ENCODE measurements at regions not wholly inside any gene's neighbourhood (a gene's known extent, or its start where the extent isn't known, plus 50 kb on each side); places are given as distances from the start of the nearest gene placed in this dataset.

DNA sequence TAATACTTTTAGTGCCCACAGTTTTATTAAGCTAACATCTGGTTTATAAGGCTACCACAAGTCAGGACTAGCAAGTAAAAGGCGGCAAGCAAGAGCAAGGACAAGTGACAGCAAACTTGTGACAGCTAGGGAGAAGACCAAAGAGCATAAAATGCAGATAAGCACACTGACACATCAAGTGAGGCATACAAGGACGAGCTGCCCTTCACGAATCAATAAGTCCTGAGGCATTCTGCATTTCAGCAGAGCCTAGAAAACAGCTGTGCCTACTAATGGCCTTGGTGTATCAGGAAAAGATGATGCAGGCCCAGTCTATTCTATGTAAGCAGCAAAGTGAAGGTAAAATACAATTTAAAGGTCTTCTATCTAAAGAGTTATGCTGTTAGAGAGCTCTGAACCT lies 74.8 kb downstream of the KRTAP19-8 start:
- Histone ChIP-seq H3K9ac (ENCODE audit: insufficient read depth, low read depth, low read length) (no peak overlapping the region), H3K36me3 (replicated peaks in 1 of 2; ENCODE audit: control insufficient read depth in 1 of 2, insufficient read depth in 2 of 2, low read length in 2 of 2) (no peaks in the 10 kb centered on the region), H2AFZ (ENCODE audit: low read length) (no peak overlapping the region), H3K4me3 (replicated peaks in 1 of 3; ENCODE audit: insufficient read depth in 1 of 3, low read depth in 2 of 3, low read length in 3 of 3) (no peak overlapping the region), H3K4me1 (ENCODE audit: insufficient read depth, low read length) (no peaks in the 10 kb centered on the region), H3K27me3 (ENCODE audit: control insufficient read depth in 1 of 2, insufficient read depth in 2 of 2, low read length in 2 of 2) (no peaks in the 10 kb centered on the region), H4K20me1 (ENCODE audit: insufficient read depth, low read length) (no peaks in the 10 kb centered on the region), H3K27ac (ENCODE audit: extremely low read length, insufficient read depth, low read length) (no peak overlapping the region), H3K79me2 (ENCODE audit: insufficient read depth, low read length) (no peaks in the 10 kb centered on the region), H3K9me3 (ENCODE audit: low read length) (peaks cover 92% of the 10 kb centered on the region), H3K4me2 (ENCODE audit: low read depth, low read length) (no peak overlapping the region)
- in situ Hi-C loops (cut with HindIII; ENCODE audit: extremely low pct_ligation_motif_present, low pct_unique_long_range_greater_than_20kb) = no loop called here
- DNase-seq (ENCODE audit: low spot score) (no peak), FAIRE-seq (no peak), ATAC-seq (no peak)
- no TSS peak for BruUV-seq (replicated peaks)
- intact Hi-C loops (cut with micrococcal nuclease; ENCODE audit: unreplicated experiment) = no loop called here
- POLR2A ChIA-PET = no interaction called here
- 2% methylated on average over 3 of the region's 3 CpGs for WGBS (ENCODE audit: low lambda C conversion rate)
- CTCF ChIA-PET (ENCODE audit: low intra/inter-chr PET ratio, low total read pairs) = no interaction called here
- TF ChIP-seq, protein P1, sequence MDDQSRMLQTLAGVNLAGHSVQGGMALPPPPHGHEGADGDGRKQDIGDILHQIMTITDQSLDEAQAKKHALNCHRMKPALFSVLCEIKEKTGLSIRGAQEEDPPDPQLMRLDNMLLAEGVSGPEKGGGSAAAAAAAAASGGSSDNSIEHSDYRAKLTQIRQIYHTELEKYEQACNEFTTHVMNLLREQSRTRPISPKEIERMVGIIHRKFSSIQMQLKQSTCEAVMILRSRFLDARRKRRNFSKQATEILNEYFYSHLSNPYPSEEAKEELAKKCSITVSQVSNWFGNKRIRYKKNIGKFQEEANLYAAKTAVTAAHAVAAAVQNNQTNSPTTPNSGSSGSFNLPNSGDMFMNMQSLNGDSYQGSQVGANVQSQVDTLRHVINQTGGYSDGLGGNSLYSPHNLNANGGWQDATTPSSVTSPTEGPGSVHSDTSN (CRISPR knock-in tag; IDR thresholded peaks at IDR 0.05; ENCODE audit: borderline replicate concordance) = no peak
- TF ChIP-seq, protein P2, sequence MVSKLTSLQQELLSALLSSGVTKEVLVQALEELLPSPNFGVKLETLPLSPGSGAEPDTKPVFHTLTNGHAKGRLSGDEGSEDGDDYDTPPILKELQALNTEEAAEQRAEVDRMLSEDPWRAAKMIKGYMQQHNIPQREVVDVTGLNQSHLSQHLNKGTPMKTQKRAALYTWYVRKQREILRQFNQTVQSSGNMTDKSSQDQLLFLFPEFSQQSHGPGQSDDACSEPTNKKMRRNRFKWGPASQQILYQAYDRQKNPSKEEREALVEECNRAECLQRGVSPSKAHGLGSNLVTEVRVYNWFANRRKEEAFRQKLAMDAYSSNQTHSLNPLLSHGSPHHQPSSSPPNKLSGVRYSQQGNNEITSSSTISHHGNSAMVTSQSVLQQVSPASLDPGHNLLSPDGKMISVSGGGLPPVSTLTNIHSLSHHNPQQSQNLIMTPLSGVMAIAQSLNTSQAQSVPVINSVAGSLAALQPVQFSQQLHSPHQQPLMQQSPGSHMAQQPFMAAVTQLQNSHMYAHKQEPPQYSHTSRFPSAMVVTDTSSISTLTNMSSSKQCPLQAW (CRISPR knock-in tag; IDR thresholded peaks at IDR 0.05) = no peak
- TF ChIP-seq, protein P3, sequence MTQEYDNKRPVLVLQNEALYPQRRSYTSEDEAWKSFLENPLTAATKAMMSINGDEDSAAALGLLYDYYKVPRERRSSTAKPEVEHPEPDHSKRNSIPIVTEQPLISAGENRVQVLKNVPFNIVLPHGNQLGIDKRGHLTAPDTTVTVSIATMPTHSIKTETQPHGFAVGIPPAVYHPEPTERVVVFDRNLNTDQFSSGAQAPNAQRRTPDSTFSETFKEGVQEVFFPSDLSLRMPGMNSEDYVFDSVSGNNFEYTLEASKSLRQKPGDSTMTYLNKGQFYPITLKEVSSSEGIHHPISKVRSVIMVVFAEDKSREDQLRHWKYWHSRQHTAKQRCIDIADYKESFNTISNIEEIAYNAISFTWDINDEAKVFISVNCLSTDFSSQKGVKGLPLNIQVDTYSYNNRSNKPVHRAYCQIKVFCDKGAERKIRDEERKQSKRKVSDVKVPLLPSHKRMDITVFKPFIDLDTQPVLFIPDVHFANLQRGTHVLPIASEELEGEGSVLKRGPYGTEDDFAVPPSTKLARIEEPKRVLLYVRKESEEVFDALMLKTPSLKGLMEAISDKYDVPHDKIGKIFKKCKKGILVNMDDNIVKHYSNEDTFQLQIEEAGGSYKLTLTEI (CRISPR knock-in tag; conservative IDR thresholded peaks at IDR 0.05) = no peak
- TF ChIP-seq MZF1 (CRISPR knock-in tag; IDR thresholded peaks at IDR 0.05; ENCODE audit: borderline replicate concordance) (no peak), ZC3H13 (CRISPR knock-in tag; IDR thresholded peaks at IDR 0.05) (no peak), HMG20A (CRISPR knock-in tag; IDR thresholded peaks at IDR 0.05; ENCODE audit: borderline replicate concordance) (no peak), ZNF891 (CRISPR knock-in tag; IDR thresholded peaks at IDR 0.05) (no peak), ZNF878 (CRISPR knock-in tag; IDR thresholded peaks at IDR 0.05) (no peak), ZNF749 (CRISPR knock-in tag; IDR thresholded peaks at IDR 0.05; ENCODE audit: borderline replicate concordance) (no peak), SRY (CRISPR knock-in tag; IDR thresholded peaks at IDR 0.05) (no peak)
- TF ChIP-seq, protein P4, sequence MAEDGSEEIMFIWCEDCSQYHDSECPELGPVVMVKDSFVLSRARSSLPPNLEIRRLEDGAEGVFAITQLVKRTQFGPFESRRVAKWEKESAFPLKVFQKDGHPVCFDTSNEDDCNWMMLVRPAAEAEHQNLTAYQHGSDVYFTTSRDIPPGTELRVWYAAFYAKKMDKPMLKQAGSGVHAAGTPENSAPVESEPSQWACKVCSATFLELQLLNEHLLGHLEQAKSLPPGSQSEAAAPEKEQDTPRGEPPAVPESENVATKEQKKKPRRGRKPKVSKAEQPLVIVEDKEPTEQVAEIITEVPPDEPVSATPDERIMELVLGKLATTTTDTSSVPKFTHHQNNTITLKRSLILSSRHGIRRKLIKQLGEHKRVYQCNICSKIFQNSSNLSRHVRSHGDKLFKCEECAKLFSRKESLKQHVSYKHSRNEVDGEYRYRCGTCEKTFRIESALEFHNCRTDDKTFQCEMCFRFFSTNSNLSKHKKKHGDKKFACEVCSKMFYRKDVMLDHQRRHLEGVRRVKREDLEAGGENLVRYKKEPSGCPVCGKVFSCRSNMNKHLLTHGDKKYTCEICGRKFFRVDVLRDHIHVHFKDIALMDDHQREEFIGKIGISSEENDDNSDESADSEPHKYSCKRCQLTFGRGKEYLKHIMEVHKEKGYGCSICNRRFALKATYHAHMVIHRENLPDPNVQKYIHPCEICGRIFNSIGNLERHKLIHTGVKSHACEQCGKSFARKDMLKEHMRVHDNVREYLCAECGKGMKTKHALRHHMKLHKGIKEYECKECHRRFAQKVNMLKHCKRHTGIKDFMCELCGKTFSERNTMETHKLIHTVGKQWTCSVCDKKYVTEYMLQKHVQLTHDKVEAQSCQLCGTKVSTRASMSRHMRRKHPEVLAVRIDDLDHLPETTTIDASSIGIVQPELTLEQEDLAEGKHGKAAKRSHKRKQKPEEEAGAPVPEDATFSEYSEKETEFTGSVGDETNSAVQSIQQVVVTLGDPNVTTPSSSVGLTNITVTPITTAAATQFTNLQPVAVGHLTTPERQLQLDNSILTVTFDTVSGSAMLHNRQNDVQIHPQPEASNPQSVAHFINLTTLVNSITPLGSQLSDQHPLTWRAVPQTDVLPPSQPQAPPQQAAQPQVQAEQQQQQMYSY (CRISPR knock-in tag; IDR thresholded peaks at IDR 0.05) = no peak
- TF ChIP-seq, protein P5, sequence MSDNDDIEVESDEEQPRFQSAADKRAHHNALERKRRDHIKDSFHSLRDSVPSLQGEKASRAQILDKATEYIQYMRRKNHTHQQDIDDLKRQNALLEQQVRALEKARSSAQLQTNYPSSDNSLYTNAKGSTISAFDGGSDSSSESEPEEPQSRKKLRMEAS (IDR thresholded peaks at IDR 0.05) = no peak
- TF ChIP-seq, protein P6, sequence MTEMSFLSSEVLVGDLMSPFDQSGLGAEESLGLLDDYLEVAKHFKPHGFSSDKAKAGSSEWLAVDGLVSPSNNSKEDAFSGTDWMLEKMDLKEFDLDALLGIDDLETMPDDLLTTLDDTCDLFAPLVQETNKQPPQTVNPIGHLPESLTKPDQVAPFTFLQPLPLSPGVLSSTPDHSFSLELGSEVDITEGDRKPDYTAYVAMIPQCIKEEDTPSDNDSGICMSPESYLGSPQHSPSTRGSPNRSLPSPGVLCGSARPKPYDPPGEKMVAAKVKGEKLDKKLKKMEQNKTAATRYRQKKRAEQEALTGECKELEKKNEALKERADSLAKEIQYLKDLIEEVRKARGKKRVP (CRISPR knock-in tag; IDR thresholded peaks at IDR 0.05) = no peak

All from HepG2 (cell line).